Heart left ventricle (tissue), 16 donors: ENCODE measurements at regions not wholly inside any gene's neighbourhood (a gene's known extent, or its start where the extent isn't known, plus 50 kb on each side); places are given as distances from the start of the nearest gene placed in this dataset.

Experiments
- ATAC-seq, 4 donors: fragments of 200-7000 bp; cut with Tn5 transposase; one replicate each; pipeline ENCODE4 v1.9.1; 2020 to 2022; ENCODE audit warnings: moderate library complexity in 4 of 4, mild to moderate bottlenecking in 3 of 4, moderate number of reproducible peaks in 1 of 4
- DNase-seq, 5 donors: peaks; one replicate each; pipeline ENCODE4 v3.0.0-alpha.2; 2020
- H3K27ac ChIP-seq, 12 donors: fragments of 200-600 bp; sonication (generic) in 4 of 12; one replicate each; pipeline versions ENCODE4 v1.5.0 to v1.8.0; 2016 to 2022; ENCODE audit warnings: mild to moderate bottlenecking in 2 of 12
- H3K27me3 ChIP-seq, 9 donors: fragments of 200-600 bp; sonication (generic) in 2 of 9; one replicate each; pipeline versions ENCODE4 v1.5.1 to v1.8.0; 2016 to 2022; ENCODE audit warnings: mild to moderate bottlenecking in 3 of 9
- H3K36me3 ChIP-seq, 9 donors: fragments of 200-600 bp; sonication (generic) in 2 of 9; one replicate each; pipeline versions ENCODE4 v1.5.0 to v1.8.0; 2018 to 2022; ENCODE audit warnings: mild to moderate bottlenecking in 2 of 9
- H3K4me1 ChIP-seq, 12 donors: fragments of 200-600 bp; sonication (generic) in 4 of 12; one replicate each; pipeline versions ENCODE4 v1.5.0 to v1.8.0; 2016 to 2022; ENCODE audit warnings: mild to moderate bottlenecking in 3 of 12
- H3K4me3 ChIP-seq, 12 donors: fragments of 200-600 bp; sonication (generic) in 4 of 12; one replicate each; pipeline versions ENCODE4 v1.5.0 to v1.8.0; 2017 to 2022; ENCODE audit warnings: mild to moderate bottlenecking in 9 of 12, moderate library complexity in 4 of 12
- H3K9me3 ChIP-seq, 12 donors: fragments of 200-600 bp; sonication (generic) in 4 of 12; one replicate each; pipeline versions ENCODE4 v1.5.0 to v1.8.0; 2016 to 2022; ENCODE audit warnings: mild to moderate bottlenecking in 1 of 12
- CTCF ChIP-seq, 12 donors: fragments of 200-600 bp; sonication (generic) in 4 of 12; IDR thresholded peaks; one replicate each; pipeline versions ENCODE4 v1.5.0 to v1.8.0; 2018 to 2022; ENCODE audit warnings: antibody characterized with exemption in 12 of 12, mild to moderate bottlenecking in 5 of 12
- POLR2A ChIP-seq, 2 donors: fragments of 450-650 bp; IDR thresholded peaks; one replicate each; pipeline ENCODE4 v1.6.1; 2017; ENCODE audit warnings: antibody characterized with exemption in 2 of 2, mild to moderate bottlenecking in 2 of 2, moderate library complexity in 2 of 2
- WGBS, 4 donors: extraction: QIAGEN DNeasy Blood & Tissue Kit in 2 of 4; methylation state at CpG; one replicate each; pipeline versions ENCODE4 v1.1.5 to v1.1.7; 2013 to 2018; 5-methylcytosine and 5-hydroxymethylcytosine counted together
- intact Hi-C, 10 donors: fragments of 100-400 bp; cut with DNase I; formaldehyde crosslinking; loops; one replicate each; pipeline versions ENCODE4 v1.11.1 to v1.14.2; 2022
- donor health status: ischemic (EF 13 %, LVEDD 7.1; RV severe dilation, severe dysfunction).
- donor health status: healthy with polysubstance abuse.
- donor health status: DM: no; HTN: yes; CAD: no.
- donor health status: DM: no; HTN: no; CAD: no.
- donor health status: ischemic (EF 25% LVEDD 6.9; RV normal size, moderate dysfunction).
- donor health status: ischemic (EF 25% LVEDD 5.7; RV mildly dilated, moderate dysfunction).
- donor health status: healthy.
- donor health status: DM: yes; HTN: yes; CAD: no.
- donor health status: ischemic (EF 35%, LVEDD 5.7; RV mildly dilated, moderate dysfunction).
- donor health status: nonischemic (EF 11% LVEDD 7.7; RV severe dilation, severe dysfunction).
- donor health status: DM: yes; HTN: yes; CAD: no.
- donor health status: PGD.
- donor health status: ischemic (EF 29% LVEDD 5.4; RV normal size, mild dysfunction).
- donor health status: nonischemic (EF 23%, LVEDD 6.1; RV moderate dilation, normal function).

- peaks cover 0 to 4% (median 0%) of the 10 kb centered on the region in 12 donors for H3K4me1 ChIP-seq
- no peaks in the 10 kb centered on the region for H3K9me3 ChIP-seq
- peaks cover 0 to 9% (median 0%) of the 10 kb centered on the region in 9 donors for H3K27me3 ChIP-seq
- TF ChIP-seq POLR2A (IDR thresholded peaks at IDR 0.05) (no peak), CTCF (IDR thresholded peaks at IDR 0.05) (no peak)
- H3K4me3 ChIP-seq = no peak overlapping the region
- no peak for DNase-seq
- intact Hi-C loops = loop anchor here in 5 of 10 donors (5.0 to 10.0 kb wide), 4 partner anchors 269 to 1019 kb away; no protein-coding TSS in a partner anchor
- no peaks in the 10 kb centered on the region for H3K36me3 ChIP-seq
- no peak for ATAC-seq
- no peak overlapping the region for H3K27ac ChIP-seq
- WGBS, 4 donors = 52 to 70% (median 63%) methylated on average over 2 of the region's 2 CpGs
Measured at GRCh38 chr7:50145801-50146338, 52.8 kb upstream of the ZPBP start.

GRCh38 chr7:50145226-50145625 lies 52.2 kb upstream of the ZPBP start:
- Histone ChIP-seq H3K27me3 (peaks cover 0 to 9% (median 0%) of the 10 kb centered on the region in 9 donors), H3K4me1 (peaks cover 0 to 4% (median 0%) of the 10 kb centered on the region in 12 donors), H3K27ac (no peak overlapping the region), H3K9me3 (no peaks in the 10 kb centered on the region), H3K4me3 (no peak overlapping the region), H3K36me3 (no peaks in the 10 kb centered on the region)
- intact Hi-C loops = loop anchor here in 5 of 10 donors (5.0 to 10.0 kb wide), 4 partner anchors 270 to 1020 kb away; no protein-coding TSS in a partner anchor
- TF ChIP-seq CTCF (IDR thresholded peaks at IDR 0.05) (no peak), POLR2A (IDR thresholded peaks at IDR 0.05) (no peak)
- no peak for ATAC-seq
- WGBS, 4 donors = 65 to 89% (median 79%) methylated on average over 2 of the region's 2 CpGs
- no peak for DNase-seq
